SK-N-SH (cell line): ENCODE measurements at regions not wholly inside any gene's neighbourhood (a gene's known extent, or its start where the extent isn't known, plus 50 kb on each side); places are given as distances from the start of the nearest gene placed in this dataset.

Experiments
- CTCF ChIA-PET: fragments of 300-600, 350-600 bp; formaldehyde crosslinking; extraction: SDS; loops from one replicate; lab custom pipeline; 2021; lab: Yijun Ruan, JAX
- POLR2A ChIA-PET: fragments of 350-600 bp; sonication (Branson Sonifier 250); formaldehyde crosslinking; extraction: SDS; loops from one replicate; lab custom pipeline; 2020; ENCODE audit warnings: antibody characterized with exemption, inconsistent platforms; lab: Yijun Ruan, JAX
- DNase-seq: peaks from one replicate; pipeline ENCODE4 v3.0.0; 2012
- H2AFZ ChIP-seq: fragments of 200-600 bp; sonication (generic); 2 replicates; pipeline ENCODE4 v1.8.1; 2016; ENCODE audit warnings: antibody characterized with exemption, mild to moderate bottlenecking, low read depth
- H3F3A ChIP-seq: fragments of 200-600 bp; sonication (generic); replicated peaks from 2 replicates; pipeline ENCODE3; 2016; ENCODE audit warnings: antibody characterized with exemption, mild to moderate bottlenecking; ENCODE audit not compliant: insufficient read depth
- H3K27ac ChIP-seq, 2 experiments: fragments of 200-500 bp in 1 of 2; fragments of 200-600 bp in 1 of 2; sonication (Bioruptor generic) in 1 of 2; sonication (generic), shearing (Covaris generic) in 1 of 2; 2 replicates each; pipeline versions ENCODE4 v1.5.1 to v1.6.1; 2014 to 2016; ENCODE audit warnings: low read depth in 2 of 2, inconsistent platforms in 1 of 2, low read length in 1 of 2, mild to moderate bottlenecking in 1 of 2, mixed read lengths in 1 of 2
- H3K27me3 ChIP-seq: fragments of 200-600 bp; sonication (generic), shearing (Covaris generic); 2 replicates; pipeline ENCODE4 v1.6.1; 2016; ENCODE audit warnings: mixed run types; ENCODE audit not compliant: insufficient read depth
- H3K36me3 ChIP-seq, 2 experiments: fragments of 200-500 bp in 1 of 2; fragments of 200-600 bp in 1 of 2; sonication (Bioruptor generic) in 1 of 2; sonication (generic) in 1 of 2; replicated peaks in 1 of 2; 2 replicates each; pipeline versions ENCODE3 to v1.5.1; 2014 to 2016; ENCODE audit warnings: low read length in 1 of 2, mild to moderate bottlenecking in 1 of 2; ENCODE audit not compliant: insufficient read depth in 2 of 2, control insufficient read depth in 1 of 2
- H3K4me1 ChIP-seq, 2 experiments: fragments of 200-500 bp in 1 of 2; fragments of 200-600 bp in 1 of 2; sonication (Bioruptor generic) in 1 of 2; sonication (generic), shearing (Covaris generic) in 1 of 2; 2 replicates each; pipeline versions ENCODE4 v1.5.1 to v1.6.1; 2014 to 2016; ENCODE audit warnings: low read depth in 1 of 2, low read length in 1 of 2, mixed run types in 1 of 2; ENCODE audit not compliant: insufficient read depth in 2 of 2, control insufficient read depth in 1 of 2
- H3K4me2 ChIP-seq: fragments of 200-600 bp; sonication (generic), shearing (Covaris generic); 2 replicates; pipeline ENCODE4 v1.6.1; 2017; ENCODE audit warnings: mixed run types
- H3K4me3 ChIP-seq, 2 experiments: fragments of 200-500 bp in 1 of 2; fragments of 200-600 bp in 1 of 2; sonication (Bioruptor generic) in 1 of 2; sonication (generic), shearing (Covaris generic) in 1 of 2; 2 replicates each; pipeline versions ENCODE4 v1.5.1 to v1.8.1; 2014 to 2016; ENCODE audit warnings: low read depth in 2 of 2, inconsistent platforms in 1 of 2, low read length in 1 of 2, mild to moderate bottlenecking in 1 of 2, mixed read lengths in 1 of 2, moderate library complexity in 1 of 2
- H3K79me2 ChIP-seq: fragments of 200-600 bp; sonication (generic); 2 replicates; pipeline ENCODE4 v1.8.1; 2017; ENCODE audit warnings: mild to moderate bottlenecking; ENCODE audit not compliant: insufficient read depth
- H3K9ac ChIP-seq: fragments of 200-600 bp; sonication (generic); 2 replicates; pipeline ENCODE4 v1.6.1; 2017; ENCODE audit warnings: mixed run types
- H3K9me2 ChIP-seq: fragments of 200-600 bp; sonication (generic); 2 replicates; pipeline ENCODE4 v1.6.1; 2017; ENCODE audit warnings: mixed run types
- H3K9me3 ChIP-seq: fragments of 200-600 bp; sonication (generic); 2 replicates; pipeline ENCODE4 v1.6.1; 2017; ENCODE audit warnings: mixed run types, mild to moderate bottlenecking, moderate library complexity
- H4K20me1 ChIP-seq: fragments of 200-600 bp; sonication (generic); 2 replicates; pipeline ENCODE4 v1.6.1; 2017; ENCODE audit warnings: mild to moderate bottlenecking, mixed run types; ENCODE audit not compliant: insufficient read depth
- CHD2 ChIP-seq: fragments of 150-350 bp; IDR thresholded peaks from 2 replicates; pipeline ENCODE4 v1.6.1; 2018; ENCODE audit warnings: low read length; ENCODE audit not compliant: partially characterized antibody
- CTCF ChIP-seq: fragments of 200-600 bp; sonication (generic); IDR thresholded peaks from 2 replicates; pipeline ENCODE4 v1.6.1; 2017; ENCODE audit warnings: antibody characterized with exemption, mild to moderate bottlenecking, moderate library complexity
- EP300 ChIP-seq, 2 experiments: IDR thresholded peaks; 2 replicates each; pipeline versions ENCODE4 v1.4.0 to v1.6.1; 2012; ENCODE audit warnings: borderline replicate concordance in 1 of 2, low read depth in 1 of 2, low read length in 1 of 2
- FOSL2 ChIP-seq: IDR thresholded peaks from 2 replicates; pipeline ENCODE4 v1.4.0; 2012; ENCODE audit warnings: low read depth, mild to moderate bottlenecking, moderate library complexity, borderline replicate concordance
- FOXM1 ChIP-seq: IDR thresholded peaks from 2 replicates; pipeline ENCODE4 v1.4.0; 2012; ENCODE audit warnings: low read depth, mild to moderate bottlenecking
- GATA2 ChIP-seq: sonication (generic); formaldehyde crosslinking; IDR thresholded peaks from 2 replicates; pipeline ENCODE4 v1.5.0; 2020; ENCODE audit warnings: mild to moderate bottlenecking, missing genetic modification reagents
- MEF2A ChIP-seq: IDR thresholded peaks from 2 replicates; pipeline ENCODE4 v1.4.0; 2012; ENCODE audit warnings: low read depth, borderline replicate concordance
- MXI1 ChIP-seq: IDR thresholded peaks from 2 replicates; pipeline ENCODE4 v1.6.1; 2012; ENCODE audit warnings: mild to moderate bottlenecking, low read depth, low read length, improper control_type of control experiment
- PBX3 ChIP-seq: IDR thresholded peaks from 2 replicates; pipeline ENCODE4; 2012
- POLR2AphosphoS5 ChIP-seq: IDR thresholded peaks from 2 replicates; pipeline ENCODE4 v1.6.1; 2012; ENCODE audit warnings: low read depth, low read length
- REST ChIP-seq: IDR thresholded peaks from 2 replicates; pipeline ENCODE4 v1.6.1; 2012; ENCODE audit warnings: mild to moderate bottlenecking, low read depth, low read length, moderate library complexity
- RXRA ChIP-seq: IDR thresholded peaks from 2 replicates; pipeline ENCODE4 v1.4.0; 2012; ENCODE audit warnings: low read depth, mild to moderate bottlenecking, borderline replicate concordance
- SIN3A ChIP-seq: IDR thresholded peaks from 2 replicates; pipeline ENCODE4 v1.6.1; 2012; ENCODE audit warnings: low read depth, mild to moderate bottlenecking, low read length, moderate library complexity, borderline replicate concordance
- SMC3 ChIP-seq: IDR thresholded peaks from 2 replicates; pipeline ENCODE4 v1.6.1; 2012; ENCODE audit warnings: low read depth, low read length, improper control_type of control experiment
- TCF12 ChIP-seq: IDR thresholded peaks from 2 replicates; pipeline ENCODE4 v1.4.0; 2012
- USF2 ChIP-seq: fragments of 150-350 bp; IDR thresholded peaks from 2 replicates; pipeline ENCODE4 v1.6.1; 2017; ENCODE audit warnings: antibody characterized with exemption, low read length, low read depth, borderline replicate concordance
- ZBTB33 ChIP-seq: IDR thresholded peaks from 2 replicates; pipeline ENCODE4 v1.4.0; 2012; ENCODE audit warnings: low read depth, borderline replicate concordance
- WGBS: methylation state at CpG from one replicate; pipeline ENCODE4 v1.1.6; 2017; ENCODE audit warnings: low lambda C conversion rate; 5-methylcytosine and 5-hydroxymethylcytosine counted together
- TF ChIP-seq, protein P1 (sequence below): IDR thresholded peaks from 2 replicates; pipeline ENCODE4 v1.4.0; 2012; ENCODE audit warnings: low read depth, borderline replicate concordance

- TF ChIP-seq TCF12, result no peak
- TF ChIP-seq ZBTB33, result no peak
- TF ChIP-seq CTCF, result no peak
- no peak for TF ChIP-seq RXRA
- TF ChIP-seq SIN3A, result no peak
- no peak for TF ChIP-seq POLR2AphosphoS5
- no peak for TF ChIP-seq MEF2A
- TF ChIP-seq, protein P1, sequence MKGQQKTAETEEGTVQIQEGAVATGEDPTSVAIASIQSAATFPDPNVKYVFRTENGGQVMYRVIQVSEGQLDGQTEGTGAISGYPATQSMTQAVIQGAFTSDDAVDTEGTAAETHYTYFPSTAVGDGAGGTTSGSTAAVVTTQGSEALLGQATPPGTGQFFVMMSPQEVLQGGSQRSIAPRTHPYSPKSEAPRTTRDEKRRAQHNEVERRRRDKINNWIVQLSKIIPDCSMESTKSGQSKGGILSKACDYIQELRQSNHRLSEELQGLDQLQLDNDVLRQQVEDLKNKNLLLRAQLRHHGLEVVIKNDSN, result no peak
- TF ChIP-seq MXI1, result no peak
- no peak for TF ChIP-seq FOXM1
- TF ChIP-seq SMC3, result no peak
- TF ChIP-seq EP300 (IDR thresholded peaks at IDR 0.05; ENCODE audit: borderline replicate concordance in 1 of 2, low read depth in 1 of 2, low read length in 1 of 2), result no peak
- no peak for TF ChIP-seq FOSL2
- no peak for TF ChIP-seq USF2
- TF ChIP-seq REST, result no peak
- TF ChIP-seq PBX3, result no peak
- TF ChIP-seq CHD2, result no peak
- no peak for TF ChIP-seq GATA2 (CRISPR knock-in tag)
- Histone ChIP-seq H2AFZ (no peak overlapping the region), H3K4me1 (peaks cover 0 to 4% of the 10 kb centered on the region in 2 experiments; a peak in 2 of 4 replicates), H3K79me2 (no peaks in the 10 kb centered on the region), H3K9ac (no peak overlapping the region), H3K4me2 (no peak overlapping the region), H3K36me3 (no peaks in the 10 kb centered on the region), H4K20me1 (no peaks in the 10 kb centered on the region), H3K9me2 (no peaks in the 10 kb centered on the region), H3K9me3 (peaks cover 6% of the 10 kb centered on the region; the same call in 1 of the 2 replicates), H3K27me3 (no peaks in the 10 kb centered on the region), H3K27ac (no peak overlapping the region), H3F3A (peaks cover 3% of the 10 kb centered on the region), H3K4me3 (no peak overlapping the region)
- WGBS, result 56% methylated on average over 3 of the region's 3 CpGs
- ChIA-PET CTCF (no interaction called here), POLR2A (no interaction called here)
- no peak for DNase-seq
Measured at GRCh38 chr1:171418546-171418945, 66.8 kb upstream of the PRRC2C start.
